GM19035 (cell line): ENCODE measurements at regions not wholly inside any gene's neighbourhood (a gene's known extent, or its start where the extent isn't known, plus 50 kb on each side); places are given as distances from the start of the nearest gene placed in this dataset.
"Not testable (repeated sequence)": the region's sequence is repeated elsewhere in the genome, so short reads cannot be mapped to it uniquely, and the experiment has no call there.

Experiments
- ATAC-seq: cut with Tn5 transposase; IDR thresholded peaks from one replicate; pipeline ENCODE4 v1.9.1; 2021; ENCODE audit not compliant: unreplicated experiment

DNA sequence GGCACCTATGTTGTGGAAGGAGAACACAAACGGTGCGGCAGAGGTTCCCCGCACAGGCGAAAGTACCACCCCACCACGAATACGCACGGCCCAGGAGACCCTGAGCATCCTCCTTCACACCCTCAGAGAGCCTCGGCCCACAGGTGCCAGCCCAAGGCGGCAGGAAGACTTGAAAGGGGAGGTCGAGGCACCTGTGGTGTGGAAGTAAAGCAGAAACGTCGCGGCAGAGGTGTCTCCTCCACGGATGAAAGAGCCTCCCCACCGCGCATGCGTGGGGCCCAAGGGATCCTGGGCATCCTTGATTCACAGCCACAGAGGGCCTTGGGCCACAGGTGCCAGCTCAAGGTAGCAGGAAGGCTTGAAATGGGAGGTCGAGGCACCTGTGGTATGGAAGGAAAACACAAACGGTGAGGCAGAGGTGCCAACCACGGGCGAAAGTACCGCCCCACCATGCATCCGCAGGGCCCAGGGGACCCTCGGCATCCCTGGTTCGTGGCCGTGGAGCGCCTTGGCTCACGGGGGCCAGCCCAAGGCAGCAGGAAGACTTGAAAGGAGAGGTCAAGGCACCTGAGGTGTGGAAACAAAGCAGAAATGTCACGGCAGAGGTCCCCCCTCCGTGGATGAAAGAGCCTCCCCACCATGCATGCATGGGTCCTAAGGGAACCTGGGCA is 380.1 kb downstream of the ALG10 start:
- no peak for ATAC-seq

DNA sequence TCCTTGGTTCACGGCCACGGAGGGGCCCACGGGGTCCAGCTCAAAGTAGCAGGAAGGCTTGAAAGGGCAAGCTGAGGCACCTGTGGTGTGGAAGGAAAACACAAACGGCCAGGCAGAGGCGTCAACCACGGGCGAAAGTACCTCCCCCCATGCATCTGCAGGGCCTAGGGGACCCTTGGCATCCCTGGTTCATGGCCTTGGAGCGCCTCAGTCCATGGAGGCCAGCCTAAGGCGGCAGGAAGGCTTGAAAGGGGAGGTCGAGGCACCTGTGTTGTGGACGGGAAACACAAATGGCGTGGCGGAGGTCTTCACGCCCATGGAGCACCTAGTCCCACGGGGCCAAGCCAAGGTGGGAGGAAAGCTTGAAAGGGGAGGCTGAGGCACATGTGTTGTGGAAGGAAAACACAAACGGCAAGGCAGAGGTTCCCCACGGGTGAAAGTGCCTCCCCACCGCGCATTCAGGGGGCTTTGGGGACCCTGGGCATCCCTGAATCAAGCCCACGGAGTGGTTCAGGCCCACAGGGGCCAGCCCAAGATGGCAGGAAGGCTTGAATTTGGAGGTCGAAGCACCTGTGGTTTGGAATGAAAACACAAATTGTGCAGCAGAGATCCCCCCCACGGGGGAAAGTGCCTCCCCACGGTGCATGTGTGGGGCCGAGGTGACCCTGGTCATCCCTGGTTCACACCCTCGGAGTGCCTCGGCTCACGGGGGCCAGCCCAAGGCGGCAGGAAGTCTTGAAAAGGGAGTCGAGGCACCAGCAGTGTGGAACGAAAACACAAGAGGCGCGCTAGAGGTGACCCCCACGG is 380.8 kb downstream of the ALG10 start:
- no peak for ATAC-seq

DNA sequence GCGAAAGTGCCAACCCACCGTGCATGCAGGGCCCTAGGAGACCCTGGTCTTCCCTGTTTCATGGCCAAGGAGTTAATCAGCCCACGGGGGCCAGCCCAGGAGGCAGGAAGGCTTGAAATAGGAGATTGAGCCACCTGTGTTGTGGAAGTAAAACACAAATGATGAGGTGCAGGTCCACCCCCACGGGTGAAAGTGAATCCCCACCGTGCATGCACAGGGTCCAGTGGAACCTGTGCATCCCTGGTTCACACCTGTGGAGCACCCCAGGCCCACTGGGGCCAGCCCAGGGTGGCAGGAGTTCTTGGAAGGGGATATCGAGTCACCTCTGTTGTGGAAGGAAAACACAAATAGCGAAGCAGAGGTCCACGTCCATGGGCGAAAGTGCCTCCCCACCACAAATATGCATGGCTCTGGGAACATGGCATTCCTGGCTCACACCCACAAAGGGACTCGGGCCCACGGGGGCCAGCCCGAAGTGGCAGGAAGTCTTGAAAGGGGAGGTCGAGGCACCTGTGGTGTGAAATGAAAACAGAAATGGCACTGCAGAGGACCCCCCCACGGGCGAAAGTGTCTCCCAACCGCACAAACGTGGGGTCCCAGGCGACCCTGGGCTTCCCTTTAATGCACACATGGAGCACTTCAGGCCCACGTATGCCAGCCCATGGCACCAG is 381.5 kb downstream of the ALG10 start:
- ATAC-seq, result no peak

DNA sequence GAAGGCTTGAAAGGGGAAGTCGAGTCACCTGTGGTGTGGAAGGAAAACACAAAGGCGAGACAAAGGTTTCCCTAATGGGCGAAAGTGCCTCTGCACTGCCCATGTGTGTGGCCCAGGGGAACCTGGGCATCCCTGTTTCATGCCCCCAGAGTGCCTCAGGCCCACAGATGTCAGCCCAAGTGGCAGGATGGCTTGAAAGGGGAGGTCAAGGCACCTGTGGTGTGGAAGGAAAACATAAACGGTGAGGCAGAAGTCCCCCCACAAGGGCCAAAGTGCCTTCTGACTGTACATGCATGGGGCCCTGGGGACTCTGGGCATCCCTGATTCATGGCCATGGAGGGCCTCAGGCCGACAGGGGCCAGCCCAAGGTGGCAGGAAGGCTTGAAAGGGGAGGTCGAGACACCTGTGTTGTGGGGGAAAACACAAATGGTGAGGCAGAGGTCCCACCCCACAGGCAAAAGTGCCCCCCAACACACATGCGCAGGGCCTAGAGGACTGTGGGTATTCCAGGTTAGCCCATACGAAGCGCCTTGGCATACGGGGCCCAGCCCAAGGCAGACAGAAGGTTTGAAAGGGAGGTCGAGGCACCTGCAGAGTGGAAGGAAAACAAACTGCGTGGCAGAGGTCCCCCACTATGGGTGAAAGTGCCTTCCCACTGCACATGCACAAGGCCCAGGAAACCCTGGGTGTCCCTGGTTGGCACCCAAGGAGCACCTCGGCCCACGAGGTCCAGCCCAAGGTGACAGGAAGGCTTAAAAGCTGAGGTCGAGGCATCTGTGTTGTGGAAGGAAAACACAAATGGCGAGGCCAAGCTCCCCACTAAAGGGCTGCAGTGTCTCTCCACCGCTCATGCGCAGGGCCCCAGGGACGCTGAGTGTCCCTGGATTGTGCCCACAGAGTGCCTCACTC is 382.3 kb downstream of the ALG10 start:
- ATAC-seq, result no peak

DNA sequence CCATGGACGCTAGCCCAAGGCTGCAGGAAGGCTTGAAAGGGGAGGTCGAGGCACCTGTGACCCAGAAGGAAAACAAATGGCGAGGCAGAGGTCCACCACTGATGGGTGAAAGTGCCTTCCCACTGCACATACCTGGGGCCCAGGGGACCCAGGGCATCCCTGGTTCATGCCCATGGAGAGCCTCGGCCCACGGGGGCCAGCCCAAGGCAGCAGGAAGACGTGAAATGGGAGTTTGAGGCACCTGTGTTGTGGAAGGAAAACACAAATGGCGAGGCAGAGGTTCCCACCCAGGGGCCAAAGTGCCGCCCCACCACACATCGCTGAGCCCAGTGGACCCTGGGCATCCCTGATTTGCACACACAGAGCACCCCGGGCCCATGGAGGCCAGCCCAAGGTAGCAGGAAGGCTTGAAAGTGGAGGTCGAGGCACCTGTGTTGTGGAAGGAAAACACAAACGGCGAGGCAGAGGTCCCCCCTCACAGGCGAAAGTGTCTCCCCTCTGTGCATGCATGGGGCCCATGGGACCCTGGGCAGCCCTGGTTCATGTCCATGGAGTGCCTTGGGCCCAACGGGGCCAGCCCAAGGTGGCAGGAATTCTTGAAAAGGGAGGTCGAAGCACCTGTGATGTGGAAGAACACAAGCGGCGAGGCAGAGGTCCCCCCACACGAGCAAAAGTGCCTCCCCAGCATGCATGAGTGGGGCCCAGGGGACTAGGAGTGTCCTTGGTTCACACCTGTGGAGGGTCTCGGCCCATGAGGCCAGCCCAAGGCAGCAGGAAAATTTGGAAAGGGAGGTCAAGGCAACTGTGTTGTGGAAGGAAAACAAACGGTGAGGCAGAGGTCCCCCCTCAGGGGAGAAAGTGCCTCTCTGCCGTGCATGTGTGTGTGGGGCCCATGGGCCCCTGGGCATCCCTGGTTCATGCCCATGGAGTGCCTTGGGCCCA is 383.3 kb downstream of the ALG10 start:
- no peak for ATAC-seq

DNA sequence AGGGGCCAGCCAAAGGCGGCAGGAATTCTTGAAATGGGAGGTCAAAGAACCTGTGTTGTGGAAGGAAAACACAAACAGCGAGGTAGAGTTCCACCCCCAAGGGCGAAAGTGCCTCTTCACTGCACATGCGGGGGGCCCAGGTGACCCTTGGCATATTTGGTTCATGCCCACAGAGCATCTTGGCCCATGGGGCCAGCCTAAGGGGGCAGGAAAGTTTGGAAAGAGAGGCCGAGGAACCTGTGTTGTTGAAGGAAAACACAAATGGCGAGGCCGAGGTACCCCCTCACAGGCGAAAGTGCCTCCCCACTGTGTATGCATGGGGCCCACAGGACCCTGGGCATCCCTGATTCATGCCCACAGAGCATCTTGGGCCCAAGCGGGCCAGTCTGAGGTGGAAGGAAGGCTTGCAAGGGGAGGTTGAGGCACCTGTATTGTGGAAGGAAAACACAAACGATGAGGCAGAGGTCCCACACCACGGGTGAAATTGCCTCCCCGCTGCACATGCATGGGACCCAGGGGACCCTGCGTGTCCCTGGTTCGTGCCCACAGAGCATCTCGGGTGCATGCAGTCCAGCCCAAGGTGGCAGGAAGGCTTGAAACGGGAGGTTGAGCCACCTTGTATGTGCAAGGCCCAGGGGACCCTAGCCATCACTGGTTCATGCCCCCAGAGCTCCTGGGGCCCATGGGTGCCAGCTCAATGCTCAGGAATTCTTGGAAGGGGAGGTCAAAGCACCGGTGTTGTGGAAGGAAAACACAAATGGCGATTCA is 384.1 kb downstream of the ALG10 start:
- ATAC-seq, result no peak

DNA sequence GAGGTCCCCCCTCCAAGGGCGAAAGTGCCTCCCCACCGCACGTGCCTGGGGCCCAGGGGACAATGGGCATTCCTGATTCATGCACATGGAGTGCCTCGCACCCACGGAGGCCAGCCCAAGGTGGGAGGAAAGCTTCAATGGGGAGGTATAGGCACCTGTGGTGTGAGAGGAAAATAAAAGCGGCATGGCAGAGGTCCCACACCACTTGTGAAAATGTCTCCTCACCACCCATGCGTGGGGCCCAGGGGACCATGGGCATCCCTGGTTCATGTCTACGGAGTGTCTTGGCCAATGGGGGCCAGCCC is 384.7 kb downstream of the ALG10 start:
- ATAC-seq, result no peak

DNA sequence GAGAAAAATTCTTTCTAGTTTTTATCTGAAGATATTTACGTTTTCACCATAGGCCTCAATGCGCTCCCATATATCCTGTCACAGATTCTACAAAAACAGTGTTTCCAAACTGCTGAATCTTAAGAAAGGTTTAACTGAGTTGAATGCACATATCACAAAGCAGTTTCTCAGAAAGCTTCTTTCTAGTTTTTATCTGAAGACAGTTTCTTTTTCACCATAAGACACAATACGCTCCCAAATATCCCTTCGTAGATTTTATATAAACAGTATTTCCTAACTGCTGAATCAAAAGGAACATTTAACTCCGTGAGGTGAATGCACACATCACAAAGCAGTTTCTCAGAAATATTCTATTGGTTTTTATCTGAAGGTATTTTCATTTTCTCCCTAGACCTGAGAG is 385.5 kb downstream of the ALG10 start:
- no peak for ATAC-seq

DNA sequence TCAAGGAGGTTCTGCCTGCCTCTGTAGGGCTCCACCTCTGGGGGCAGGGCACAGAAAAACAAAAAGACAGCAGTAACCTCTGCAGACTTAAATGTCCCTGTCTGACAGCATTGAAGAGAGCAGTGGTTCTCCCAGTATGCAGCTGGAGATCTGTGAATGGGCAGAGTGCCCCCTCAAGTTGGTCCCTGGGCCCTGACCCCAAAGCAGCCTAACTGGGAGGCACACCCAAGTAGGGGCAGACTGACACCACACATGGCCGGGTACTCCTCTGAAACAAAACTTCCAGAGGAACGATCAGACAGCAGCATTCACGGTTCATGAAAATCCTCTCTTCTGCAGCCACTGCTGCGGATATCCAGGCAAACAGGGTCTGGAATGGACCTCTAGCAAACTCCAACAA is 409.2 kb downstream of the ALG10 start:
- not testable (repeated sequence) for ATAC-seq
